WTC11 (cell line): ENCODE measurements at regions not wholly inside any gene's neighbourhood (a gene's known extent, or its start where the extent isn't known, plus 50 kb on each side); places are given as distances from the start of the nearest gene placed in this dataset.

Experiments used
- ATAC-seq: fragments of 200-7000 bp; cut with Tn5 transposase; 2 replicates; pipeline ENCODE4 v1.10.0; 2021; ENCODE audit warnings: mild to moderate bottlenecking, moderate library complexity
- CTCF ChIA-PET: fragments of 300-600 bp; sonication (Branson Sonifier 250); formaldehyde crosslinking; loops from one replicate; lab custom pipeline; 2021; ENCODE audit warnings: antibody characterized with exemption; lab: Charles Lee
- POLR2A ChIA-PET: fragments of 350-600 bp; sonication (Branson Sonifier 250); formaldehyde crosslinking; loops from one replicate; lab custom pipeline; 2021; ENCODE audit warnings: antibody characterized with exemption; lab: Charles Lee
- DNase-seq: peaks from one replicate; pipeline ENCODE4 v3.0.0; 2021; ENCODE audit warnings: low spot score
- H3K27ac Mint-ChIP-seq: 2 replicates; pipeline ENCODE4 v1.8.0; 2021; ENCODE audit warnings: mixed read lengths
- H3K27me3 Mint-ChIP-seq: 2 replicates; pipeline ENCODE4 v1.8.0; 2021; ENCODE audit warnings: low read depth, mild to moderate bottlenecking, moderate library complexity, mixed read lengths
- H3K36me3 Mint-ChIP-seq: 2 replicates; pipeline ENCODE4 v1.8.0; 2021; ENCODE audit warnings: mixed read lengths
- H3K4me1 Mint-ChIP-seq: 2 replicates; pipeline ENCODE4 v1.8.0; 2022; ENCODE audit warnings: mixed read lengths
- H3K4me3 Mint-ChIP-seq: 2 replicates; pipeline ENCODE4 v1.8.0; 2021; ENCODE audit warnings: mild to moderate bottlenecking, moderate library complexity, mixed read lengths
- H3K9me3 Mint-ChIP-seq: 2 replicates; pipeline ENCODE4 v1.8.0; 2021; ENCODE audit warnings: mixed read lengths
- AFF4 ChIP-seq: sonication (generic); formaldehyde crosslinking; IDR thresholded peaks from 2 replicates; pipeline ENCODE4 v1.8.1; 2023; ENCODE audit warnings: mild to moderate bottlenecking, missing genetic modification reagents, borderline replicate concordance
- ELF4 ChIP-seq: sonication (generic); formaldehyde crosslinking; IDR thresholded peaks from 2 replicates; pipeline ENCODE4 v1.8.1; 2022; ENCODE audit warnings: low read depth, mild to moderate bottlenecking, moderate library complexity, missing genetic modification reagents
- GTF2I ChIP-seq: fragments of 250-450 bp; sonication (Bioruptor Pico); conservative IDR thresholded peaks from 2 replicates; pipeline ENCODE4 v1.4.0; 2021; ENCODE audit warnings: mild to moderate bottlenecking
- HMGXB4 ChIP-seq: sonication (generic); formaldehyde crosslinking; IDR thresholded peaks from 2 replicates; pipeline ENCODE4 v1.8.1; 2023; ENCODE audit warnings: mild to moderate bottlenecking, moderate library complexity, missing genetic modification reagents
- IRF2 ChIP-seq: sonication (generic); formaldehyde crosslinking; IDR thresholded peaks from 2 replicates; pipeline ENCODE4 v1.8.0; 2022; ENCODE audit warnings: low read depth, missing genetic modification reagents, borderline replicate concordance
- NR2C2 ChIP-seq: sonication (generic); formaldehyde crosslinking; IDR thresholded peaks from 2 replicates; pipeline ENCODE4 v1.8.0; 2022; ENCODE audit warnings: mild to moderate bottlenecking, missing genetic modification reagents
- SMAD3 ChIP-seq: sonication (generic); formaldehyde crosslinking; IDR thresholded peaks from 2 replicates; pipeline ENCODE4 v1.8.0; 2022; ENCODE audit warnings: missing genetic modification reagents, mild to moderate bottlenecking, borderline replicate concordance
- TEAD4 ChIP-seq: sonication (generic); formaldehyde crosslinking; IDR thresholded peaks from 2 replicates; pipeline ENCODE4 v1.8.0; 2022; ENCODE audit warnings: mild to moderate bottlenecking, missing genetic modification reagents
- USF1 ChIP-seq: sonication (generic); formaldehyde crosslinking; IDR thresholded peaks from 2 replicates; pipeline ENCODE4 v1.8.0; 2022; ENCODE audit warnings: mild to moderate bottlenecking, missing genetic modification reagents
- USF2 ChIP-seq: sonication (generic); formaldehyde crosslinking; IDR thresholded peaks from 2 replicates; pipeline ENCODE4 v1.8.1; 2023; ENCODE audit warnings: mild to moderate bottlenecking, missing genetic modification reagents, moderate library complexity
- ZMAT4 ChIP-seq: fragments of 250-450 bp; sonication (Bioruptor Pico); IDR thresholded peaks from 2 replicates; pipeline ENCODE4 v1.9.0; 2021; ENCODE audit warnings: mild to moderate bottlenecking
- ZNF671 ChIP-seq: fragments of 250-450 bp; sonication (Bioruptor Pico); IDR thresholded peaks from 2 replicates; pipeline ENCODE4 v1.8.0; 2021; ENCODE audit warnings: mild to moderate bottlenecking

- TF ChIP-seq USF2 (CRISPR knock-in tag) = 0 out of 2 replicates have a peak, but pooled peaks have one; percentile 8
- no peak for TF ChIP-seq NR2C2 (CRISPR knock-in tag)
- POLR2A ChIA-PET = no interaction called here
- DNase-seq (no peak), ATAC-seq (no peak)
- no peak overlapping the region for H3K4me3 Mint-ChIP-seq
- CTCF ChIA-PET = no interaction called here
- no peak overlapping the region for H3K27ac Mint-ChIP-seq
- H3K4me1 Mint-ChIP-seq = peaks cover 66% of the 10 kb centered on the region
- peaks cover 19% of the 10 kb centered on the region for H3K36me3 Mint-ChIP-seq
- peaks cover 7% of the 10 kb centered on the region for H3K9me3 Mint-ChIP-seq
- no peaks in the 10 kb centered on the region for H3K27me3 Mint-ChIP-seq
Measured at GRCh38 chr14:89588016-89588415, 171.0 kb upstream of the FOXN3 start.

GRCh38 chr14:89587136-89587420 is 170.0 kb upstream of the FOXN3 start:
- ATAC-seq (no peak), DNase-seq (no peak)
- ChIA-PET POLR2A (no interaction called here), CTCF (no interaction called here)
- peaks cover 16% of the 10 kb centered on the region for H3K36me3 Mint-ChIP-seq
- peaks cover 7% of the 10 kb centered on the region for H3K9me3 Mint-ChIP-seq
- H3K4me3 Mint-ChIP-seq = no peak overlapping the region
- no peaks in the 10 kb centered on the region for H3K27me3 Mint-ChIP-seq
- peaks cover 58% of the 10 kb centered on the region for H3K4me1 Mint-ChIP-seq
- TF ChIP-seq GTF2I (CRISPR knock-in tag) = peak; percentile 80; the same call in 1 of the 2 replicates
- no peak for TF ChIP-seq AFF4
- no peak overlapping the region for H3K27ac Mint-ChIP-seq

GRCh38 chr14:89586258-89587135 is 169.5 kb upstream of the FOXN3 start:
- TF ChIP-seq TEAD4 (CRISPR knock-in tag) (no peak), ZMAT4 (CRISPR knock-in tag) (no peak), USF1 (CRISPR knock-in tag) (no peak), HMGXB4 (no peak), ZNF671 (CRISPR knock-in tag) (no peak), IRF2 (no peak), SMAD3 (CRISPR knock-in tag) (no peak), ELF4 (no peak)
- Mint-ChIP-seq H3K27ac (peak overlapping the region; percentile 36; the same call in 1 of the 2 replicates), H3K27me3 (no peaks in the 10 kb centered on the region), H3K4me1 (peaks cover 53% of the 10 kb centered on the region), H3K4me3 (no peak overlapping the region), H3K9me3 (peaks cover 7% of the 10 kb centered on the region), H3K36me3 (peaks cover 22% of the 10 kb centered on the region)
- POLR2A ChIA-PET = interaction anchor here (1.0 kb wide), 1 partner anchor 9 kb away, joined by 3 read pairs; no protein-coding TSS in a partner anchor
- CTCF ChIA-PET = no interaction called here
- no peak for ATAC-seq
- no peak for DNase-seq
